Glutamatergic neuron (in vitro differentiated cells): ENCODE measurements at regions not wholly inside any gene's neighbourhood (a gene's known extent, or its start where the extent isn't known, plus 50 kb on each side); places are given as distances from the start of the nearest gene placed in this dataset.

Source experiments
- DNase-seq: peaks from one replicate; pipeline ENCODE4 v3.0.0; 2022
- H3K27ac Mint-ChIP-seq: one replicate; pipeline ENCODE4 v1.8.0; 2020; ENCODE audit warnings: mild to moderate bottlenecking, mixed read lengths, inconsistent platforms; ENCODE audit not compliant: unreplicated experiment
- H3K27me3 Mint-ChIP-seq: one replicate; pipeline ENCODE4 v1.8.0; 2020; ENCODE audit warnings: mild to moderate bottlenecking, moderate library complexity, mixed read lengths, inconsistent platforms; ENCODE audit not compliant: unreplicated experiment
- H3K36me3 Mint-ChIP-seq: one replicate; pipeline ENCODE4 v1.8.0; 2020; ENCODE audit warnings: mild to moderate bottlenecking, mixed read lengths, inconsistent platforms; ENCODE audit not compliant: unreplicated experiment
- H3K4me1 Mint-ChIP-seq: one replicate; pipeline ENCODE4 v1.8.0; 2020; ENCODE audit warnings: mild to moderate bottlenecking, low read depth, mixed read lengths, inconsistent platforms; ENCODE audit not compliant: unreplicated experiment
- H3K4me3 Mint-ChIP-seq: one replicate; pipeline ENCODE4 v1.8.0; 2020; ENCODE audit warnings: mild to moderate bottlenecking, mixed read lengths, inconsistent platforms; ENCODE audit not compliant: unreplicated experiment
- H3K9me3 Mint-ChIP-seq: one replicate; pipeline ENCODE4 v1.8.0; 2020; ENCODE audit warnings: mild to moderate bottlenecking, moderate library complexity, mixed read lengths, inconsistent platforms; ENCODE audit not compliant: unreplicated experiment
- CTCF ChIP-seq: fragments of 200-600 bp; sonication (generic); IDR thresholded peaks from one replicate; pipeline ENCODE4 v1.5.0; 2021; ENCODE audit not compliant: partially characterized antibody, unreplicated experiment

GRCh38 chr11:91608677-91609076 is 615.9 kb upstream of the FAT3 start:
- peaks cover 2% of the 10 kb centered on the region for H3K27me3 Mint-ChIP-seq
- no peaks in the 10 kb centered on the region for H3K9me3 Mint-ChIP-seq
- no peak overlapping the region for H3K27ac Mint-ChIP-seq
- DNase-seq, result no peak
- no peak overlapping the region for H3K4me3 Mint-ChIP-seq
- TF ChIP-seq CTCF, result no peak
- H3K36me3 Mint-ChIP-seq, result no peaks in the 10 kb centered on the region
- peaks cover 6% of the 10 kb centered on the region for H3K4me1 Mint-ChIP-seq

- H3K9me3 Mint-ChIP-seq, result peaks cover 10% of the 10 kb centered on the region
- DNase-seq, result no peak
- H3K27me3 Mint-ChIP-seq, result peaks cover 4% of the 10 kb centered on the region
- H3K4me3 Mint-ChIP-seq, result no peak overlapping the region
- no peak overlapping the region for H3K27ac Mint-ChIP-seq
- H3K36me3 Mint-ChIP-seq, result peaks cover 26% of the 10 kb centered on the region
- no peak for TF ChIP-seq CTCF
- no peaks in the 10 kb centered on the region for H3K4me1 Mint-ChIP-seq
These were observed 628.5 kb upstream of the FAT3 start for GRCh38 chr11:91596111-91596510.

- H3K4me3 Mint-ChIP-seq, result no peak overlapping the region
- no peak overlapping the region for H3K27ac Mint-ChIP-seq
- H3K27me3 Mint-ChIP-seq, result no peaks in the 10 kb centered on the region
- H3K4me1 Mint-ChIP-seq, result no peaks in the 10 kb centered on the region
- H3K9me3 Mint-ChIP-seq, result peaks cover 7% of the 10 kb centered on the region
- peaks cover 29% of the 10 kb centered on the region for H3K36me3 Mint-ChIP-seq
- no peak for DNase-seq
- no peak for TF ChIP-seq CTCF
These were observed 633.6 kb upstream of the FAT3 start for GRCh38 chr11:91591021-91591420.

GRCh38 chr11:91587131-91587530 is 637.5 kb upstream of the FAT3 start:
- no peak for DNase-seq
- H3K27ac Mint-ChIP-seq, result no peak overlapping the region
- H3K4me3 Mint-ChIP-seq, result no peak overlapping the region
- no peak for TF ChIP-seq CTCF
- no peaks in the 10 kb centered on the region for H3K27me3 Mint-ChIP-seq
- H3K36me3 Mint-ChIP-seq, result peaks cover 12% of the 10 kb centered on the region
- no peaks in the 10 kb centered on the region for H3K4me1 Mint-ChIP-seq
- H3K9me3 Mint-ChIP-seq, result peaks cover 2% of the 10 kb centered on the region

GRCh38 chr11:91585035-91585801 is 639.4 kb upstream of the FAT3 start:
- H3K4me3 Mint-ChIP-seq, result no peak overlapping the region
- no peak overlapping the region for H3K27ac Mint-ChIP-seq
- H3K9me3 Mint-ChIP-seq, result no peaks in the 10 kb centered on the region
- no peak for DNase-seq
- no peaks in the 10 kb centered on the region for H3K4me1 Mint-ChIP-seq
- TF ChIP-seq CTCF, result no peak
- H3K36me3 Mint-ChIP-seq, result peaks cover 10% of the 10 kb centered on the region
- H3K27me3 Mint-ChIP-seq, result no peaks in the 10 kb centered on the region
